HL-60/S4 (cell line): ENCODE measurements at regions not wholly inside any gene's neighbourhood (a gene's known extent, or its start where the extent isn't known, plus 50 kb on each side); places are given as distances from the start of the nearest gene placed in this dataset.

Experiments
- in situ Hi-C: fragments of 300-500 bp; cut with MboI; formaldehyde crosslinking; loops from 2 replicates; pipeline ENCODE4 v1.14.3; 2022; ENCODE audit warnings: low sequenced_read_pairs

DNA sequence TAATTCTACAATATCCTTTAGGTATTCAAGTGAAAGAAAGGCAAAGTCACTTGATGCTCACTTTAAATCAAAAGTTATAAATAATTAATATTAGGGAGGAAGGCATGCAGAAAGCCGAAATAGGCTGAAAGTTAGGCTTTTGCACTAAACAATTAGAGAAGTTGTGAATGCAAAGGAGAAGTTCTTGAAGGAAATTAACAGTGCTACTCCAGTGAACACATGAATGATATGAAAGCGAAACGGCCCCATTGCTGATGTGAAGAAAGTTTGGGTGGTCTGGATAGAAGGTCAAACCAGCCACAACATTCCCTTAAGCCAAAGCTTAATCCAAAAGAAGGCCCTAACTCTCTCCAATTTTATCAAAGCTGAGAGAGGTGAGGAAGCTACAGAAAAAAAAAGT is 103.1 kb upstream of the CXCR4 start:
- in situ Hi-C loops = no loop called here

DNA sequence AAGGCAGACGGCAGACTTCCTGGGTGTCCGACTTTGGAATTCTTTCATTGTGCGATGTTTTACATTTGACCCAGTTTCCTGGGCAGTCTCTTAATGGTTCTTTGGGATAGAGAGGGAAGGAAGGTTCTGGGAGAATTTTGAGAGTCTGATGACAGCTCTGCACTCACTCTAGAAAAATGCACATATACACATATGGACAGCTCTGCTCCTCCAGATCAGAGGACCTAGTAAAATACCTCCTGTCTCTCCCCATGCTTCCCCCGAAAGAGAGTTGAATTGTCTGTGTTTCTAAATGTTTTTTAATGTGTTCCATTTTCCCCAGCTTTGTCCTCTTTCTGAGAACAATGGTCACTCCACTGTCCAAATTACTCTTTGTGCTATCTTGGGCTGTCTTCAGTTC is 102.0 kb upstream of the CXCR4 start:
- in situ Hi-C loops = no loop called here

DNA sequence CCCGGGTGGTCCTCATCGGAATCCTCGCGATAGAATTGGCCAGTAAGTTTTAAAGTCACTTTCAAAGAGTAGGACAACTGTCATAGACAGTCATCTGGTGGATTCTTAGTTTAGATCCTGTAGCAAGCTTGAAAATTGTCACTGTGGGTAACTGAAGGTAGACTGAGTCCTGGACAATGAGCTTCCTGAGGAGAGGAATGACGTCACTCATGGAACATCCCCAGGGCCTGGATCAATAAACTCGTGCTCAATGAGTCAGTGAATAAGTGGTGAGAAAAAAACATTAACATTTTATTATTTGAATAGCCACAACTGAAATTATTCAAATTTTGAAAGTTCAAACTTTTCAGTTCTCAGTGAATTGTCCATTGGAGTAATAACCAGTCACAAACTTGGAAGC is 101.4 kb upstream of the CXCR4 start:
- in situ Hi-C loops = no loop called here

DNA sequence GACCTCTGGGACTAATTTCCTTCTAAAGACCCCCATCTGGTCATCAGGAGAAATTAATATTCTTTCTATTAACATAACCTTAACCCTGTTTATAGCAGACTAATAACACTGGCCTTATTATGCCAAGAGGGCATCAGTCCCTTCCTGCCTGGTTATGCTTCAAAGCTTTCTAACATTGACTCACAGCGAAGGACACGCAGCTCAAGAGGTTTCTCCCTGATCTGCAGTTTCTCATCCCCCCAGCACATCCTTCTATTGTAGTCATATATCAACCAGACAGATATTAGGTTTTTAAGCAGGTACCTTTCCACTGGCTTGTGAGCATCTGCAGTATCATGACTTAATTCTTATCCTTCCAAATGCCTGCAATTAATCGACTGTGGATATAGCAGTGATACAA is 100.0 kb upstream of the CXCR4 start:
- in situ Hi-C loops = no loop called here

DNA sequence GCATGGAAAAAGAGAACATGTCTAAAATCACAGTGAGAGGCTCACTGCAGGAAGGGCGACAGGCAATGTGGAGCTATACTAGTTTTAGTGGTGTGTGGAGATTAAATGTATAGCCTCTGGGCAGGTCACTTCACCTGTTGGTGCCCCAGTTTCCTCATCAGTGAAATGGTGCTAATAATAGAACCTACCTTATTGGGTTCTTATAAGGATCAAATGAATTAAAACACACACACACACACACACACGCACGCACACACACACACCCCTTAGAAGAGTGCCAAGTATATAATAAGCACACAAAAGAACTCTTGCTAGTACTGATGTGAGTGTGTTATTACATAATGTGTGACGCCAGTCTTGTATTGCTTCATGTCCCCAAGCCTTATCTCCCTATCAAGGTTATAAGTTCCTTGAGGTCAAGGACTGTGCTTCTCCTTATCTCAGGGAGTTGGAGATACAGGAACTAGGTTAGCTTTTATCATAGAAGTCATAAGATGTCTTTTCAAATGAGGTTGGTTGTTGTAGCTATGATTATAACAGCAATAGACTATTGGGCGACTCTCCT is 98.0 kb upstream of the CXCR4 start:
- in situ Hi-C loops = no loop called here

DNA sequence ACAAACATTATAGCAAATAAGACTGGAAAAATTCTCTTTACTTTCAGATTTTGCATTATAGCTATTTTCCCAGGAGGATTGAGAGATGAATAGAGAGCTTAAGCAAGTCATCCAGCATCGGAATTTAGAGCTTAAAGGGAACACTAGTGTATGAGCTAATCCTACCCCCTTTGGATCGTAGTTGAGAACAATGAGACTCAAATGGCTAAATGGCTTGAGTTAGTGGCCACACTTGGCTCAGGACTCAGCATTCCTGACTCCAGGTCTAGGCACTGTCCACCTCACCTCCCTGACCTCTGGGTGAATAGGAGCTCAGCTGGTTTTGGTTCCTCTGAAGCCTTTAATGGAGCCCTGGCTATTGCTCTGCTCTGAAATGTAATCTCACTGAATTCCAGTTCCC is 97.5 kb upstream of the CXCR4 start:
- in situ Hi-C loops = no loop called here

DNA sequence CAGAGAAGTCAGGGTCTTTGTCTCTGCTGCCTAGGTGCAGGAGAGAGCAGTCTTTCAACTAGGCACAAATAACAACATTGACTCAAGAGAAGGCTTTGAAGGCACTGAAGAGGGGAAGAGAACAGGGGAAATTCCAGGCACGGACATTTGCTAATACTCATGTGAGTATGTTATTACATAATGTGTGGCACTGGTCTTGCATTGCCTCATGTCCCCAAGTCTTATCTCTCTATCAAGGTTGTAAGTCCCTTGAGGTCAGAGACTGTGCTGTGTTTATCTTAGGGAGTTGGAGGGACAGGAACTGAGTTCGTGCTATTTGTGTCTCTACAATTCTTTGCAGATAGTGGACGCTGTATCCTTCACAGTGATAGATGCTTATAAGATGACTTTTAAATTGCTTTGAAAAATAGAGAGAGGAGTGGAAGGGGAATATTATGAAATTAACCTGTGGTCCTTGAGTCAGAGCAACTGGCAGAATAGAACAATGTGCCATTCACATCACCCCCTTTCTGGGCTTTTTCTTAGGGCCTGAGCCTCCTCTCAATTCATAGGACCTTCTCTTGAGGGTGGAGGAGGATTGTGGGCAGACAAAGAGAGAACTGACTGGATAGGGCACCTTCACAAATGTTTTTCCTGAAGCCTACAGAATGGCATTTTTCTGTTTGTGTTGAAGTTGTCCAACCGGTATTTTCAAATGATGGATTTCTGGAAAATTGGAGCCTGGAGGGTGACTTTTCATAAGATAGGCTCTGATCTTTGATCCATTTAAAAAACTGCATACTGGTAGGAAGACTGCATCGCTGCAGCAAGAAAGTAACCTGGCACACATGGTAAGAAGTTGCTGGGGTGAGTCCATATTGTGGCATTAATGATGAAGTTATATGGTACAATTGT is 96.6 kb upstream of the CXCR4 start:
- in situ Hi-C loops = no loop called here

DNA sequence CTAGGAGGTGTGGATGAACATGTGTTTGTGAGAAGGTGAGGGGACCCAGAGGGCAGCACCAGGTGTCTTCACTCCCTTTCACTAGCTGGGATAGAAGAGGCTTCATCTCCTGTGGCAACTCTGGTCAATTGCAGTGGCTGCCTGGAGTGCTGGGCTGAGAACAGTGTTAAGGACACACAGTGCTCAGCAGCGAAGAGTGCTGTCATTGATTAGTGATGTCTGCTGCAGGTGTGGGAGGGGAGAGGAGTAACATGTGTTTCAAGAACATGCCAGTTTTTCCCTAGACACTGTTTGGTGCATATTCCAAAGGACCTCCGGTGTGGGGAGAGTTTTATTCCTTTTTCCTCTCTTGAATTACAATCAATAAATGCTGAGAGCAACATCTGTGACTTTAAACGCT is 95.9 kb upstream of the CXCR4 start:
- in situ Hi-C loops = no loop called here

DNA sequence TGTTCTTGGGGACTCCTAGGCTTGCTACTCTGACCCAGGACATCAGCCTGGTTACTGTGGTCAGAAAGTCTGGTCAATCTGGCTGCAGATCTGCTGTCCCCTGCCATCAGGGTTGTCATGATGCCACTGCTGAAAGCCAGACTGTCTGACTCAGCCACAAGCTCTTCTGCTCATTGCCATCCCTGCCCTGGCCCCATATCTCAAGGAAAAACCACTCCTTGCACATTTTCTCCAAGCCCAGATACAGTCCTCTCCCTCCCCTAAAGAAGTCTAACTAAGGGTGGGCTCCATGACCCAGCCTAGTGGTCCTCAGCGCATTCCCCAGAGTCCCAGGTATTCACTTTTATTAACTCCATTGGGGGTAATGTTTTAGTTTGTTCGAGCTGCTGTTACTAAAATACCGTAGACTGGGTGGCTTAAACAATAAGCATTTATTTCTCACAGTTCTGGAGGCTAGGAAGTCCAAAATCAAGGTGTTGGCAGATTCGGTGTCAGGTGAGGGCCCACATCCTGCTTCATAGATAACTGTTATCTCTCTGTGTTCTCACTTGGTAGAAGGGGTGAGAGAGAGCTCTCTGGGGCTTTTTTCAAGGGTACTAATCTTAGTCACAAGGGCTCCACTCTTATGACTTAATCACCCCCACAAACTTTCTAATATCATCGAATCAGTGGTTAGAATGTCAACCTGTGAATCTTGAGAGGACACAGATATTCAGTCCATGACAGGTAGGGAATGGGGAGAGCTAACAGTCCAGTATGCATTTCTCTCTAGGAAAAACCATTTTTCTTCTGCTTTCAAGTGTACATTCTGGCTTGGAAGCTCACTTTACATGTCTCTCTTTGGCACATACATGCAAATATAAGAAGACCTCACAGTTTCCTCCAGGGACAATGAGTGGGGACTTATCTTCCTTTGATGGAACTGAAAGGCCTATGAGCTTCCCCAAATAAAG is 94.8 kb upstream of the CXCR4 start:
- in situ Hi-C loops = no loop called here

DNA sequence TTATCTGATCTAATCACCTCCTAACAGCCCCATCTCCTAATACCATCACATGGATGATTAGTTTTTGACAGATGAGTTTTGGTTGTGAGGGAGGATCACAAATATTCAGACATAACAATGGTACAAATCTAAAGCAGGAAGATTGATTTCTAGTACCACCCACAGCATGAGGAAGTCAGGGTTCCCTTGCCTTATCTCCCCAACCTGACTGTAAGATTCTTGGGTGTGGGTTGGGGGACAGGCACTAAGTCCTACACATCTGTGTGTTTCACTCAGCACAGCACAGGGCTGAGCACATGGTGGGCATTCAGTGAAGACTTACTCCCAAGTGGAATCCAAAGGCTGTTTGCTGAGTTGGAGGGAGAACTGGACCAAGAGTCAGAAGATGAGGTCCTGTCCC is 93.8 kb upstream of the CXCR4 start:
- in situ Hi-C loops = no loop called here

DNA sequence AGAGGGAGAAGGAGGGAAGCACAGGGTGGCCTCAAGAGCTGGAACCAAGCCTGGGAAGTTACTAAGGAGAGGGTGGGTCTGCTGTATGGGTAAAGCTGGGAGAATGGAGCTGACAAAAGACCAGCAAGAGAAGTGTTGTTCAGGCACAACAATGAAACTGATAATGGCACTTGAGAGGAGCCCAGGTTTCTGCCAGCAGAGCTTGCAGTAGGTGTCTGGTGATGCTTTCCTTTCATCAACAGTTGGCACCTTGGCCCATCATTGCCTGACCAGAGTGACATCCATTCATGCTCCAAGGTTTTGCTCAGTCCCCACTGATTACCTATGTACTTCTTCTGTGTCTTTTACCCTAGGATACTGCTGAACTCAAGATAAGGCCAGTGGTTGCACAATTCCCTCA is 92.9 kb upstream of the CXCR4 start:
- in situ Hi-C loops = no loop called here

DNA sequence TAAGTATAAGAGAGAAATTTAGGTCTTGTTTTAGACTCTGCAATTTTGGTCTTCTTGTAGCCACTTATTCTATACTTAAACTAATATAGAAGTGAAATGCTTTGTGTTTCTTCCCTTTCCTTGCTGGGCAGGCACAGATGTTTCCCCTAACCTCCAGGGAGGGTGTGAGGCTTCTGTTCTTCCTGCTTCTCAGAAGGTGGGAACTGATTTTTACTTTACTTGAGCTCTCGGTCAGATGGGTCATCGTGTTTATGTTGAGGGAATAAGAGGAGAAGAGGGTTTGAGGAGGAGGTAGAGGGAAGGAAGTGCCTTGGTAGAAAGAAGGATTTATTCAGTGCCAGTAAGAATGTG is 92.5 kb upstream of the CXCR4 start:
- in situ Hi-C loops = no loop called here

DNA sequence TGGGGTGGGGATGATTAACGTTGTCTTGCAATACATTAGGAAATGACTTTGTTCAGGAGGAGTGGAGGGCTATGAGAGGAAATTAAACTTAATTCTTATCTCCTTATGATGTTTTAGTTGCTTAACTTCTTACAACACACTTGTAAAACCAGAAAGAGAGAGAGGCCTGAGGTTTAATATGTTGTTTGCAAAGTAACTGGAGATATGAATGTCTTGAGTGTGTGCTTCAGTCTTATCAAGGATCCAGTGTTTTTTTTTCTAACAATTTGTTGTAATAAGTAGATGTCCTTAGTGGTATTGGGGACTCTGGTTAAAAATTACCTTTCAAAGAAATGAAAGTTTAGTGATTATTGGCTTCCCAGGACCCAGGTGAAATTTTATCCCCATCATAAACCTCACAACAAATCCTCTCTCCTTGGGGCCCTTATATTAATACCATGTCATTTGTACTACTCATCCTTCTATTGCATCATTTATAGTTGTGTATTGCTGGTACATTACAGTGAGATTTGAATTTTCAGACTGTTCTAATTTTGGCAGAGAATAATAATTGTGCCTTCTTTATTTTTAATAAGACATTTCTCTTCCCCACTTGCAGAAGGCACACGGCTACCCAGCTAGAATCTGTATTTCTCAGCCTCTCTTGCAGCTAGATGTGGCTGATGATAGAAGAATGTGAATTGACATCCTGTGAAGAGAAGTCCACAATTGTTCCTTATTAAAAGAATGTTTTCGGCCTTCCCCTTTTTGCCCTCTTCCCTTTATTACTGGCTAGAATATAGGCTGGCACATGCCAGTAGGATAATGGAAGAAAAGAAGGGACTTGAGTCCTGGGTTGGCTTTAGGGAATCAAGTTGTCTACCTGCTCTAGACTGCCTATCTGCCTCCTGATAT is 91.9 kb upstream of the CXCR4 start:
- in situ Hi-C loops = no loop called here

DNA sequence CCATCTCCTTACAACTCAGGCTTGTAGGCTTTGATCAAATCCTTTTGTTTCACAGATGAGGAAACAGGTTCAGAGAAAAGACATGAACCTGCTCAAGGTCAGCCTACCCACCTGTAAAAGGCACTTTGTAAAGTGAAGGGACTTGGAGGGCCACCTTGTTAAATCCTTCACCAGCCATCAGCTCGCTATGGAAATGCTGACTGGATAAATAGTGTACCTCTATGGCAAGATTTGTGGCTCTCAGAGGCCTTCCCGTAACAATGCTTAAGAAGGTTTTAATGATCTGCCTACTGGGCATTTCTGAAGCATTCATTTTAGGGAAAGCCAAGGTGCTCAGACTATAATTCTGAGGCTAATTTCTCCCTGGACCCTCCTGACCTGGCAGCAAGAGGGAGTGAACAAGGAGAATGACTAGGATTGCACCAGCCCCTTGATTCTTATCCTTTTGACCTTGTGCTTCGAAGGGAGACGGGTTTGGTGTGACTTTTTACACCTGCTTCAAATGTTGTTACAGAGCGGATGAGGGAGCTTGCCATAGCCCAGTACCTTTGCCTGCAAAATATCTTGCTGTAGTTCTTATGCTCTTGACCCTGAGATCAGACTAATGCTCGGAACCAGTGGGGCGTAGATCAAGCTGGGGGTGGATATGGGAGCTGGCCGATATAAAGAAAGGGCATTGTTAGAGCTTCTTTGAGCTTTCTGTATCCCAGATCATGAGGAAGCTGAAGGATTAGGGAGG is 90.9 kb upstream of the CXCR4 start:
- in situ Hi-C loops = no loop called here

DNA sequence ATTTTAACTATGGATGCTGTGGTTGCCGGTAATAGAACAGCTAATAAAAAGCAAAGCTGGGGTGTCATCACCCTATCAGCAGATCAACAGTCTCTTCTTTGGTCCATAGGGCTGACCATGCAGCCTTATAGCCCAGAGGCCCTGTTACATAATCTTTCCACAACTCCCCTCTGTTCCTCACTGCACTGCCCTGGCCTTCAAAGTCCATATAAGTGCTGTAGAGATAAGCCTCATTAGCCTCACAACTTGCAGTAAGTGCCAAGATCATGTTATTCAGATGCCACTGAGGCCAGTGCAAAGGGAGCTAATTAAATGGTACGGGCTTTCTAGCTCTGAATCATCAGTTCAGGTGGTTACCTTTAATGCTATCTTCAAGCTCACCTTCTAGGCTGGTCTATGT is 89.7 kb upstream of the CXCR4 start:
- in situ Hi-C loops = no loop called here

DNA sequence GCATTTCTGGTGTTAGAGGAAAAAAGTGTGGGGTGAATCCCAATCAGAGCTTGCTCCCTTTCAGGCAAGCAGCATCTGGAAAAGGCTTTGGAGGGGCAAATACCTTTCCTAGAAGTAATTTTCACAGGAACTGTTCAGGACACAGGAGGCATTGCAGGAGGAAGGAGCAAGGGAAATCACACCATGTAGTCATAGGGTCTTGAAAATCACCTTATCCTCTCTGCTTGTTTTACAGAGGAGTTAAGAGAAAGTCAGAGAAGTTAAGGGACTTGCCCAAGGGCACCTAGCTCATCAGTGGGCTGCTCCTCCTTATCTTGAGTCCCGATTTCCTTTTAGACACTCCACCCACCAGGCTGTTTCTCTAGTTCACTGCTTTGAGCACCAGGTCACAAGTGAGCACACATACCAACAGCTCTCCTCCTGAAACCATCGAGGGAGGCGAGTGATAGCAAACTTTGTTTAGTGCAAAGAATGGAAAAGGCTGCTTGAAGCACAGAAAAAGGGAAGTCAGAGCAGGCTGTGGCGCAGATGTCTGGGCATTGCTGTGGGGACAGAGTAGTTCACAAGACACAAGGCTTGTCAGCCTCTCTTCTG is 89.2 kb upstream of the CXCR4 start:
- in situ Hi-C loops = no loop called here

DNA sequence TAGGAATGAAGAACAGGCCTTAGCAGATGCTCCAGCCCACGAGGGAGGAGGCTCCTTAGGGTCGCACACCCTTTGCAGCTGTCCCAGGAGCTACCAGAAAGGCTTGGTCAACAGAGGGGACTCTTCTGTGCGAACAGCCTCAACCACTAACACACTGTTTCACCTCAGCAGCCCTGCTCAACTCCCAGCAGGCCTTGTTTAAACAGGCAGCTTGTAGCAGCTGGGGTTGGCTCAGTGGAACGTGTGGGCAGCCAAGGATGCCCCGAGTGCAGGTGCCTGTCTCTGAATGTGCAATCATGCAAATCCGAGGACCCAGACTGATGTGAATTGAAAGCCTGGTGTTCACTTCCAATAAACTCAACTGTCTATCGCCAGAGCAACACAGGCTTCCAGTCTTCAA is 88.7 kb upstream of the CXCR4 start:
- in situ Hi-C loops = no loop called here

DNA sequence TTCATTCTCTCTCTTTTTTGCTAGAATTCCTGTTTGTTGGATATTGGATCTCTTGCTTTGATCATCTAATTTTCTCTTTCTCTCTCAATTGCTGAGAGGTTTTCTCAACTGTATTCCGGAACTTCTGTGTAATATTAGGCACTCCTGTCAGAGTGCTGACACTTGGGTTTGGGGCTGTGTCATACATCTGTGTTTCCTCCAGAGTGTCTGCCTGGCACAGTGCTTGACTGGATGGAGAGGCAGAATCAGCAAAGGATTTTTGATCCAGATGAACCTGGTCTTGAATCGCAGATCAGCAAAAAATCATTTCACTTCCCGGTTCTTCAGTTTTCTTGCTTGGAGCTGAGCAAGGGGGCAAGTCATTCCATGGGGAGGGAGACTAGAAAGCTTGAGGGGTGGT is 87.7 kb upstream of the CXCR4 start:
- in situ Hi-C loops = no loop called here

DNA sequence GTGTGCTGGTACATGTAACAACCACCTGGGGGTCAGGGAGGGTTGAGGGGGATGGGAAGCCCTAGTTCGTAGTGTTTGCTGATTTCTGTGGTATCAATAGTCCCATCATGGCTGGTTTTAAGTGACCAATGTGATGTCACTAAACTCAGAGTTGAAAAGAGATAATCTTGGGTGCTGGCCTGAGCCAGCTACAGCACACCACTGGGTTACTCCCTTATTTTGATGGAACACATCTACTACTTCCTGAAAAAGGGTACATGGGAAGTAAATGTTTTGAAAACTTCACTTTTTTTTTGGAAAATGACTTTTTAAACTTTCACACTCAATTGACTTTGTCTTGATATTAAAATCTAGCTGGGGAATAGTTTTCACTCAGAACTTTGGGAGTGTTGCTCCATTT is 87.0 kb upstream of the CXCR4 start:
- in situ Hi-C loops = no loop called here

DNA sequence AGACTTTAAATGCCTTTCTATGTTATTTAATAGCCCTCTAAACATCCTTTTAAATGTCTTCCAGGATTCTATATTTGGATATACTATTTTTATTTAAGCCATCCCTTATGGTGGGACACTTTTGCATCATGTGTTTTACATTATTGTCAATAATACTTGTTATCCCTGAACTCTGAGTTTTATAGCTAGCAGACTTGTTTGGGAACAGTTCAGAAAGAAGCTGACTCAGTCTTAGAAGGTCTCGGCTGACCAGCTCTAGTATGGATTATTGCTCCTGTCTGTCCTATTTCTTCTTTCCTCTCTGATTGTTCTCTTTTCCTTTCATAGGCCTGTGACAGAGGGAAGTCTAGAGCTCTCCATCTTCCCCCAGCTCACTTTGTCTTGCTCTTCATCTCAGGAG is 77.3 kb upstream of the CXCR4 start:
- in situ Hi-C loops = no loop called here
